K562 (cell line): ENCODE measurements at regions not wholly inside any gene's neighbourhood (a gene's known extent, or its start where the extent isn't known, plus 50 kb on each side); places are given as distances from the start of the nearest gene placed in this dataset.

Experiments
- ATAC-seq: fragments of 200-7000 bp; cut with Tn5 transposase; 3 replicates; pipeline ENCODE4 v1.9.1; 2020; ENCODE audit warnings: moderate library complexity
- BruUV-seq: library from RNA; stranded (reverse); fragments of 400-500 nt; replicated peaks from 2 replicates; lab custom pipeline; 2021; lab: Mats Ljungman, UMichigan
- CTCF ChIA-PET: fragments of 300-600 bp; formaldehyde crosslinking; extraction: SDS; loops from one replicate; lab custom pipeline; 2021; ENCODE audit warnings: low intra/inter-chr PET ratio; lab: Yijun Ruan, JAX
- POLR2A ChIA-PET: fragments of 300-600, 350-650 bp; sonication (Branson Sonifier 250); formaldehyde crosslinking; extraction: SDS; loops from one replicate; lab custom pipeline; 2021; ENCODE audit warnings: antibody characterized with exemption, inconsistent platforms; lab: Yijun Ruan, JAX
- DNase-seq, 4 experiments: peaks; one replicate each; pipeline versions ENCODE4 v3.0.0 to v3.0.0-alpha.2; 2011 to 2018; ENCODE audit warnings: low spot score in 3 of 4, mixed read lengths in 3 of 4; ENCODE audit errors: extremely low read depth in 1 of 4
- FAIRE-seq: peaks from 2 replicates; lab custom pipeline; 2011; peaks lifted over from hg19 to GRCh38; lab: Jason Lieb, UNC
- H2AFZ ChIP-seq: 2 replicates; pipeline ENCODE4 v1.6.0; 2011; ENCODE audit warnings: low read depth, low read length, control low read depth, inconsistent platforms
- H3K27ac ChIP-seq: fragments of 200-600 bp; 3 replicates; pipeline ENCODE4 v1.8.0; 2011; ENCODE audit warnings: low read depth, mild to moderate bottlenecking, control low read depth, inconsistent platforms, low read length, moderate library complexity, mixed read lengths; ENCODE audit errors: extremely low read depth
- H3K27me3 ChIP-seq, 2 experiments: fragments of 300-600 bp in 1 of 2; 2 replicates in 1 of 2; 3 replicates in 1 of 2; pipeline versions ENCODE4 v1.6.0 to v1.8.0; 2011; ENCODE audit warnings: inconsistent platforms in 2 of 2, low read length in 2 of 2, mild to moderate bottlenecking in 1 of 2, mixed read lengths in 1 of 2, moderate library complexity in 1 of 2; ENCODE audit not compliant: control insufficient read depth in 2 of 2, insufficient read depth in 2 of 2
- H3K36me3 ChIP-seq: fragments of 300-600 bp; 3 replicates; pipeline ENCODE4 v1.8.0; 2011; ENCODE audit warnings: mild to moderate bottlenecking, low read length, inconsistent platforms; ENCODE audit not compliant: control insufficient read depth, insufficient read depth
- H3K4me1 ChIP-seq, 2 experiments: fragments of 200-600 bp in 1 of 2; replicated peaks in 1 of 2; 2 replicates in 1 of 2; 3 replicates in 1 of 2; pipeline versions ENCODE4 v1.5.1 to v1.8.0; 2011; ENCODE audit warnings: inconsistent platforms in 2 of 2, low read length in 2 of 2, mild to moderate bottlenecking in 1 of 2, mixed read lengths in 1 of 2, moderate library complexity in 1 of 2; ENCODE audit not compliant: control insufficient read depth in 2 of 2, insufficient read depth in 2 of 2
- H3K4me2 ChIP-seq: 2 replicates; pipeline ENCODE4 v1.6.1; 2011; ENCODE audit warnings: low read length, control low read depth, inconsistent platforms, mixed read lengths; ENCODE audit not compliant: insufficient read depth
- H3K4me3 ChIP-seq: fragments of 200-600 bp; sonication (generic), shearing (Covaris generic); 2 replicates; pipeline ENCODE4 v1.5.1; 2016; ENCODE audit warnings: control low read depth, inconsistent platforms
- H3K79me2 ChIP-seq: fragments of 200-600 bp; 3 replicates; pipeline ENCODE4 v1.8.0; 2011; ENCODE audit warnings: low read length, inconsistent platforms; ENCODE audit not compliant: control insufficient read depth, insufficient read depth
- H3K9ac ChIP-seq, 2 experiments: 2 replicates each; pipeline versions ENCODE4 v1.6.0 to v1.6.1; 2011; ENCODE audit warnings: low read depth in 2 of 2, low read length in 2 of 2, control low read depth in 1 of 2, inconsistent platforms in 1 of 2, mild to moderate bottlenecking in 1 of 2, mixed read lengths in 1 of 2; ENCODE audit not compliant: insufficient read depth in 1 of 2
- H3K9me1 ChIP-seq: one replicate; pipeline ENCODE4 v1.6.0; 2011; ENCODE audit warnings: inconsistent platforms, mild to moderate bottlenecking, low read length, moderate library complexity; ENCODE audit not compliant: control insufficient read depth, insufficient read depth
- H3K9me3 ChIP-seq: replicated peaks from 2 replicates; pipeline ENCODE4 v1.5.1; 2011; ENCODE audit warnings: low read depth, low read length, inconsistent platforms; ENCODE audit not compliant: control insufficient read depth, insufficient read depth
- H4K20me1 ChIP-seq: replicated peaks from 2 replicates; pipeline ENCODE4 v1.6.1; 2011; ENCODE audit warnings: low read length, inconsistent platforms, mixed read lengths; ENCODE audit not compliant: control insufficient read depth, insufficient read depth
- FIP1L1 ChIP-seq: fragments of 200-400 bp; formaldehyde crosslinking; IDR thresholded peaks from 2 replicates; pipeline ENCODE4 v1.6.1; 2018; ENCODE audit warnings: mild to moderate bottlenecking, low read depth, low read length; ENCODE audit not compliant: poor library complexity, severe bottlenecking
- HNRNPK ChIP-seq: fragments of 200-400 bp; formaldehyde crosslinking; IDR thresholded peaks from one replicate; pipeline ENCODE4 v1.6.1; 2018; ENCODE audit warnings: mild to moderate bottlenecking, low read depth, low read length; ENCODE audit not compliant: poor library complexity, severe bottlenecking
- IRF2 ChIP-seq: sonication (generic); formaldehyde crosslinking; IDR thresholded peaks from 2 replicates; pipeline ENCODE4 v1.8.1; 2022; ENCODE audit warnings: mild to moderate bottlenecking, missing genetic modification reagents
- MTF1 ChIP-seq: fragments of 250-450 bp; sonication (Bioruptor Pico); IDR thresholded peaks from 2 replicates; pipeline ENCODE4 v1.9.0; 2021; ENCODE audit warnings: moderate library complexity, mild to moderate bottlenecking, inconsistent platforms, borderline replicate concordance
- NUFIP1 ChIP-seq: fragments of 450-650 bp; IDR thresholded peaks from 2 replicates; pipeline ENCODE4 v1.6.1; 2018; ENCODE audit not compliant: partially characterized antibody
- PTBP1 ChIP-seq: fragments of 200-400 bp; formaldehyde crosslinking; IDR thresholded peaks from 2 replicates; pipeline ENCODE4 v1.6.1; 2017; ENCODE audit warnings: low read depth, low read length
- RBM22 ChIP-seq: fragments of 200-400 bp; formaldehyde crosslinking; IDR thresholded peaks from 2 replicates; pipeline ENCODE4 v1.6.1; 2018; ENCODE audit warnings: low read length, low read depth; ENCODE audit not compliant: poor library complexity, severe bottlenecking
- RFX5 ChIP-seq: IDR thresholded peaks from 2 replicates; pipeline ENCODE4 v1.6.1; 2011; ENCODE audit warnings: low read depth, mild to moderate bottlenecking, improper control_type of control experiment, low read length
- SNIP1 ChIP-seq: fragments of 450-650 bp; IDR thresholded peaks from 2 replicates; pipeline ENCODE4 v1.7.1; 2017; ENCODE audit warnings: low read depth, mild to moderate bottlenecking
- STAT5B ChIP-seq: fragments of 250-450 bp; sonication (Bioruptor Pico); IDR thresholded peaks from 2 replicates; pipeline ENCODE4 v1.8.0; 2021; ENCODE audit warnings: mild to moderate bottlenecking, inconsistent platforms
- ZBTB1 ChIP-seq: sonication (generic); formaldehyde crosslinking; IDR thresholded peaks from 2 replicates; pipeline ENCODE4 v1.8.1; 2023; ENCODE audit warnings: missing genetic modification reagents, low read depth, mild to moderate bottlenecking, borderline replicate concordance
- ZNF140 ChIP-seq: fragments of 250-450 bp; sonication (Bioruptor Pico); IDR thresholded peaks from 2 replicates; pipeline ENCODE4 v1.8.0; 2021; ENCODE audit warnings: moderate library complexity, mild to moderate bottlenecking, inconsistent platforms
- ZNF384 ChIP-seq: IDR thresholded peaks from 2 replicates; pipeline ENCODE4 v1.6.1; 2012; ENCODE audit warnings: low read depth, low read length, improper control_type of control experiment
- ZNF717 ChIP-seq: fragments of 250-450 bp; sonication (Bioruptor Pico); IDR thresholded peaks from 2 replicates; pipeline ENCODE4 v1.5.0; 2021
- ZNF778 ChIP-seq: fragments of 450-650 bp; formaldehyde crosslinking; IDR thresholded peaks from 2 replicates; pipeline ENCODE4 v1.4.0; 2020; ENCODE audit warnings: mild to moderate bottlenecking, moderate library complexity
- WGBS: fragments of 100-300 bp; shearing (Covaris generic); methylation state at CpG from one replicate; pipeline ENCODE4 v1.1.6; 2016; ENCODE audit warnings: low coverage, mixed read lengths; ENCODE audit not compliant: insufficient coverage; ENCODE audit errors: missing lambda C conversion rate; 5-methylcytosine and 5-hydroxymethylcytosine counted together
- in situ Hi-C: fragments of 300-500 bp; cut with MboI; formaldehyde crosslinking; loops from 4 replicates; pipeline ENCODE4 v1.15.0; 2018; ENCODE audit warnings: inconsistent platforms, mixed read lengths
- intact Hi-C: fragments of 100-400 bp; cut with micrococcal nuclease; formaldehyde crosslinking; loops from 2 replicates; pipeline ENCODE4 v1.14.2; 2022
- TF ChIP-seq, protein P1 (sequence below), 2 experiments: fragments of 250-450 bp in 1 of 2; fragments of 450-650 bp in 1 of 2; sonication (Bioruptor Pico) in 1 of 2; IDR thresholded peaks; 2 replicates each; pipeline versions ENCODE4 v1.6.1 to v1.8.0; 2016 to 2021; ENCODE audit warnings: mild to moderate bottlenecking in 2 of 2, moderate library complexity in 2 of 2, missing compliant biosample characterization in 1 of 2, missing genetic modification characterization in 1 of 2

DNA sequence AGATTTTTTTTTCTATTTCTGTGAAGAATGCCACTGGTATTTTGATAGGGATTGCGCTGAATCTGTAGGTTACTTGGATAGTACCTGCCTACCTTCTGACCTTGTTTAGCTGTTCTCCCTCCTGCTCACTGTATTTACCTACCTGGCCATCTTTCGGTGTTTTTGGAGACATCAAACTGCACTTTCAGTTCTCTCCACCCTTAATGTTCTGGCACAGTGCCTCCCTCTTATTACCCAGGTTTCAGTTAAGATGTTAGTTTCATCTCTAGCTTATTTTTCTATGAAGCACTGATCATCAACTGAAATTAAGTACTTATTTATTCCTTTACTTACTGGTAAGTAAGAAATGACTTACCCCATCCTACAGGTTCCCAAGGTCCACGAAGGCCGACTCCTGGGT, 74.4 kb upstream of the KLHL25 start:
- no peaks in the 10 kb centered on the region for H3K36me3 ChIP-seq
- ATAC-seq (no peak), FAIRE-seq (no peak)
- in situ Hi-C loops: no loop called here
- no peak for TF ChIP-seq IRF2
- TF ChIP-seq ZNF384: no peak
- TF ChIP-seq PTBP1: no peak
- TF ChIP-seq, protein P1, sequence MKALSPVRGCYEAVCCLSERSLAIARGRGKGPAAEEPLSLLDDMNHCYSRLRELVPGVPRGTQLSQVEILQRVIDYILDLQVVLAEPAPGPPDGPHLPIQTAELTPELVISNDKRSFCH (CRISPR knock-in tag; IDR thresholded peaks at IDR 0.05): no peak
- TF ChIP-seq, protein P1 (tag; IDR thresholded peaks at IDR 0.05): no peak
- TF ChIP-seq NUFIP1: no peak
- no peak for TF ChIP-seq FIP1L1
- TF ChIP-seq RFX5: no peak
- no peak for TF ChIP-seq ZBTB1 (CRISPR knock-in tag)
- TF ChIP-seq HNRNPK: no peak
- TF ChIP-seq ZNF778 (CRISPR knock-in tag): no peak
- TF ChIP-seq STAT5B (CRISPR knock-in tag): no peak
- no peak for TF ChIP-seq ZNF140
- no peak for TF ChIP-seq RBM22
- TF ChIP-seq ZNF717 (CRISPR knock-in tag): no peak
- TF ChIP-seq MTF1: no peak
- TF ChIP-seq SNIP1: no peak
- TF ChIP-seq, all 486 proteins: peak for 0
- H3K27me3 ChIP-seq: no peaks in the 10 kb centered on the region
- no peak overlapping the region for H3K4me3 ChIP-seq
- no peaks in the 10 kb centered on the region for H3K9me3 ChIP-seq
- DNase-seq: no peak
- intact Hi-C loops: loop anchor here (10.0 kb wide), 1 partner anchor 876 kb away; no protein-coding TSS in a partner anchor
- 0% methylated on average over 4 of the region's 4 CpGs for WGBS
- H3K79me2 ChIP-seq: no peaks in the 10 kb centered on the region
- no peak overlapping the region for H3K4me2 ChIP-seq
- BruUV-seq: no TSS peak
- POLR2A ChIA-PET: no interaction called here
- no peaks in the 10 kb centered on the region for H4K20me1 ChIP-seq
- H3K9me1 ChIP-seq: no peaks in the 10 kb centered on the region
- no peaks in the 10 kb centered on the region for H3K4me1 ChIP-seq
- H3K9ac ChIP-seq: no peak overlapping the region
- no peak overlapping the region for H2AFZ ChIP-seq
- no peak overlapping the region for H3K27ac ChIP-seq
- CTCF ChIA-PET: no interaction called here
